A673 (cell line): ENCODE measurements at regions not wholly inside any gene's neighbourhood (a gene's known extent, or its start where the extent isn't known, plus 50 kb on each side); places are given as distances from the start of the nearest gene placed in this dataset.

Source experiments
- BruUV-seq: library from RNA; stranded (reverse); fragments of 400-500 nt; replicated peaks from 2 replicates; lab custom pipeline; 2021; lab: Mats Ljungman, UMichigan
- CTCF ChIA-PET: fragments of 300-600 bp; sonication (Branson Sonifier 250); formaldehyde crosslinking; loops from one replicate; lab custom pipeline; 2022; ENCODE audit warnings: antibody characterized with exemption; lab: Charles Lee
- POLR2A ChIA-PET: fragments of 300-600 bp; sonication (Branson Sonifier 250); formaldehyde crosslinking; loops from one replicate; lab custom pipeline; 2022; ENCODE audit warnings: antibody characterized with exemption; ENCODE audit not compliant: low non-redundant PET; lab: Charles Lee
- DNase-seq: peaks from one replicate; pipeline ENCODE4 v3.0.0-alpha.2; 2015; ENCODE audit warnings: low spot score
- H3K27ac ChIP-seq: fragments of 200-600 bp; sonication (generic); 2 replicates; pipeline ENCODE4 v1.5.1; 2016; ENCODE audit warnings: mixed run types, low read depth, mild to moderate bottlenecking, mixed read lengths, antibody characterized with exemption, low read length; ENCODE audit not compliant: poor library complexity, severe bottlenecking
- H3K27me3 ChIP-seq: fragments of 200-600 bp; sonication (generic); replicated peaks from 2 replicates; pipeline ENCODE4 v1.6.1; 2017; ENCODE audit warnings: mixed run types, low read depth, mild to moderate bottlenecking, mixed read lengths, antibody characterized with exemption, low read length; ENCODE audit not compliant: insufficient read depth, poor library complexity
- H3K36me3 ChIP-seq: fragments of 200-600 bp; sonication (generic); 2 replicates; pipeline ENCODE4 v1.6.1; 2016; ENCODE audit warnings: mixed run types, mild to moderate bottlenecking, mixed read lengths, antibody characterized with exemption, low read length; ENCODE audit not compliant: insufficient read depth, poor library complexity, severe bottlenecking
- H3K4me1 ChIP-seq: fragments of 200-600 bp; sonication (generic); 2 replicates; pipeline ENCODE4 v1.6.1; 2017; ENCODE audit warnings: mixed run types, mild to moderate bottlenecking, mixed read lengths, antibody characterized with exemption, low read length; ENCODE audit not compliant: insufficient read depth, poor library complexity, severe bottlenecking
- H3K4me3 ChIP-seq: fragments of 200-600 bp; sonication (generic); 2 replicates; pipeline ENCODE4 v1.5.1; 2016; ENCODE audit warnings: low read depth, mixed run types, mild to moderate bottlenecking, mixed read lengths, low read length; ENCODE audit not compliant: poor library complexity, severe bottlenecking
- H3K9me3 ChIP-seq: fragments of 200-600 bp; sonication (generic); 2 replicates; pipeline ENCODE4 v1.6.1; 2016; ENCODE audit warnings: mixed run types, low read depth, mild to moderate bottlenecking, mixed read lengths, antibody characterized with exemption, low read length; ENCODE audit not compliant: poor library complexity, severe bottlenecking
- CTCF ChIP-seq: fragments of 300-800, 200-600 bp; sonication (generic); conservative IDR thresholded peaks from 2 replicates; pipeline ENCODE4 v1.5.1; 2017; ENCODE audit warnings: low read depth, mild to moderate bottlenecking, antibody characterized with exemption, low read length, moderate library complexity, mixed read lengths
- EZH2 ChIP-seq: fragments of 200-600 bp; sonication (generic); IDR thresholded peaks from 2 replicates; pipeline ENCODE4 v1.6.1; 2017; ENCODE audit warnings: borderline replicate concordance, low read depth, mild to moderate bottlenecking, mixed read lengths, antibody characterized with exemption, low read length; ENCODE audit not compliant: poor library complexity, severe bottlenecking
- intact Hi-C: fragments of 100-400 bp; cut with micrococcal nuclease; formaldehyde crosslinking; loops from one replicate; pipeline ENCODE4 v1.10.0; 2022; ENCODE audit not compliant: unreplicated experiment

DNA sequence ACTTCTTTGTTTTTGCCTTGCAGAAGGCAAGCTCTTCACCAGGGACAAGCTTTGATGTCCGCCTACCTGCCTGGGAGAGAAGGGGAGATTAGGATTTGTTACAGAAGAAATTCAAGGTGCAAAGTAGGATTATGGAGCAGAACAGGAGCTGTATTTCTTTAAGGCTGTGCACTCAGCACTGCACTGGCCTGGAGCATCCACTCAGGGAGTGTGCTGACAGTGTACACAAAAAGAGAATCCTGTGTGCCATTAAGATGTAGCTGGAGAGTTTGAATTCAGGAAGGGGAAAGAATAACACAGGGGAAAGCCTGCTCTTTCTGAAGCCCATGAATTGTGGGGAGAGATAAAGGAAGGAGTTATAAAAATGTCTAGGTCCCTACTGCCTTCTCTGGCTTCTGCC, 137.7 kb upstream of the ETS2 start:
- Histone ChIP-seq H3K36me3 (no peaks in the 10 kb centered on the region), H3K4me1 (no peaks in the 10 kb centered on the region), H3K9me3 (no peaks in the 10 kb centered on the region), H3K4me3 (no peak overlapping the region), H3K27ac (no peak overlapping the region), H3K27me3 (peaks cover 15% of the 10 kb centered on the region)
- ChIA-PET CTCF (no interaction called here), POLR2A (no interaction called here)
- BruUV-seq = no TSS peak
- intact Hi-C loops = no loop called here
- no peak for DNase-seq
- no peak for TF ChIP-seq EZH2
- TF ChIP-seq CTCF = no peak

DNA sequence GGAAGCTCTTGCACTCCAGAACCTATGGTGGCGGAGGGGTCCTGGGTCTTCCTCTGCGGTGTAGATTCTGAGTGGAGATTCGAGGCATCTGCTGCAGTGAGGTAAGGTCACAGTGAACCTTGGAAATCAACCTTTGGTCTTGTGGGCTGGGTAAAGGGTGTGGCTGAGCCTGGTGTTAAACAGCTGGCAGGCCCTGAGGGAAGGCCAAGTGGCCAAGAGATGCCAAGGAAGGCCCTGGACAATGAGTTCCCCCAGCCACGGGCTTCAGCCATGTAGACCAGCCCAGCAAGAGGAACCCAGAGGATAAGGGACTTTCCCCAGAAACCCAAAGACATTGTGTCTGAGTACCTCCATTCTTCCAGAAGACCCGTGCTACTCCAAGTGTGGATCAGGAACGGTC, 137.2 kb upstream of the ETS2 start:
- TF ChIP-seq EZH2 (no peak), CTCF (no peak)
- no TSS peak for BruUV-seq
- no peaks in the 10 kb centered on the region for H3K4me1 ChIP-seq
- no peaks in the 10 kb centered on the region for H3K36me3 ChIP-seq
- ChIA-PET CTCF (no interaction called here), POLR2A (no interaction called here)
- DNase-seq = no peak
- intact Hi-C loops = no loop called here
- H3K4me3 ChIP-seq = no peak overlapping the region
- peaks cover 11% of the 10 kb centered on the region for H3K27me3 ChIP-seq
- no peaks in the 10 kb centered on the region for H3K9me3 ChIP-seq
- no peak overlapping the region for H3K27ac ChIP-seq

DNA sequence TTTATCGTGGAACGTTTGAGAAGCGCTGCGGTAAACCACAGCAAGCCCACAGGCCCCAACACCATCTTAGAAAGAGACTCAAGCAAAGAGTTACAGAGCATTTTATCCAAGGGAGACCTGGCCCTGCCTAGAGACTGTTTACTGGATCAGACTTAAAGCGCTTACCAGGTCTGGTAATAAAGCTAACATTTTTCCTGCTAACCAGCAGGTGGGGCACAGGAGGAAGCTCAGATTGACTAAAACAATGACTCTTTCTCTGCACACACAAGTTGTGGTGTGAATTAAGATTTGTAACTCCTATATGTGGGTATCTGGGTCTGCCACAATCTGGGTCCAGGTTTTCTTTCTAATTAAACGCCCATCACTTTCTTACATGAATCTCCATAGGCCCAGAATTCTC, 136.5 kb upstream of the ETS2 start:
- intact Hi-C loops = loop anchor here (1.0 kb wide), 1 partner anchor 469 kb away; no protein-coding TSS in a partner anchor
- CTCF ChIA-PET = no interaction called here
- no TSS peak for BruUV-seq
- peaks cover 4% of the 10 kb centered on the region for H3K27me3 ChIP-seq
- H3K4me3 ChIP-seq = no peak overlapping the region
- peak; percentile 52 for TF ChIP-seq CTCF
- no peak for TF ChIP-seq EZH2
- DNase-seq = peak; percentile 46
- no peak overlapping the region for H3K27ac ChIP-seq
- POLR2A ChIA-PET = no interaction called here
- no peaks in the 10 kb centered on the region for H3K4me1 ChIP-seq
- no peaks in the 10 kb centered on the region for H3K36me3 ChIP-seq
- H3K9me3 ChIP-seq = no peaks in the 10 kb centered on the region
